ENCODE measurements at regions not wholly inside any gene's neighbourhood (a gene's known extent, or its start where the extent isn't known, plus 50 kb on each side); places are given as distances from the start of the nearest gene placed in this dataset.

DNA sequence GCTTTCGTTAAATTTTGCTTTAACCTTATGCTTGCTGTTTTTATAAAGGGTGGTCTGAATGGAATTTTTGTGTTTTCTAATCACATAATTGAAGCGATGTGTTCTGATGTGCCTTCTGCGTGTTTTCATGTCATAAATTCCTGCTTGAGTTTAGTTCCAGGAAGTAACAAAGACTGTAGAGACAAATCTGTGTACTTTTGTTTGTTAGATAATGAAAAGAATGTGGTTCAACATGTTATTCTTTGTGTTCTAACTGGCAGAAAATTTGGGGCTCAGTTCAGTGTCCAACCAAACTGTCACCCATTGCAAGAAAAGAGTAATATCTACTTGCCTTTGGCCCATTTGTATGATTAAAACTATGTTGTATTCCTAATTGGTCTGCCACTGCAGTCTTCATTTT is 324.0 kb downstream of the DIPK2A start (continued):
- TF ChIP-seq REST (IDR thresholded peaks at IDR 0.05; ENCODE audit: unreplicated experiment) = no peak
- no peak for TF ChIP-seq EZH2 (IDR thresholded peaks at IDR 0.05; ENCODE audit: low read depth, unreplicated experiment)
- TF ChIP-seq, protein P1, sequence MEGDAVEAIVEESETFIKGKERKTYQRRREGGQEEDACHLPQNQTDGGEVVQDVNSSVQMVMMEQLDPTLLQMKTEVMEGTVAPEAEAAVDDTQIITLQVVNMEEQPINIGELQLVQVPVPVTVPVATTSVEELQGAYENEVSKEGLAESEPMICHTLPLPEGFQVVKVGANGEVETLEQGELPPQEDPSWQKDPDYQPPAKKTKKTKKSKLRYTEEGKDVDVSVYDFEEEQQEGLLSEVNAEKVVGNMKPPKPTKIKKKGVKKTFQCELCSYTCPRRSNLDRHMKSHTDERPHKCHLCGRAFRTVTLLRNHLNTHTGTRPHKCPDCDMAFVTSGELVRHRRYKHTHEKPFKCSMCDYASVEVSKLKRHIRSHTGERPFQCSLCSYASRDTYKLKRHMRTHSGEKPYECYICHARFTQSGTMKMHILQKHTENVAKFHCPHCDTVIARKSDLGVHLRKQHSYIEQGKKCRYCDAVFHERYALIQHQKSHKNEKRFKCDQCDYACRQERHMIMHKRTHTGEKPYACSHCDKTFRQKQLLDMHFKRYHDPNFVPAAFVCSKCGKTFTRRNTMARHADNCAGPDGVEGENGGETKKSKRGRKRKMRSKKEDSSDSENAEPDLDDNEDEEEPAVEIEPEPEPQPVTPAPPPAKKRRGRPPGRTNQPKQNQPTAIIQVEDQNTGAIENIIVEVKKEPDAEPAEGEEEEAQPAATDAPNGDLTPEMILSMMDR (conservative IDR thresholded peaks at IDR 0.05; ENCODE audit: low read depth in 2 of 2) = no peak
- TF ChIP-seq CREB1 (CRISPR knock-in tag; IDR thresholded peaks at IDR 0.05; ENCODE audit: low read depth) = no peak
- TF ChIP-seq, protein P2, sequence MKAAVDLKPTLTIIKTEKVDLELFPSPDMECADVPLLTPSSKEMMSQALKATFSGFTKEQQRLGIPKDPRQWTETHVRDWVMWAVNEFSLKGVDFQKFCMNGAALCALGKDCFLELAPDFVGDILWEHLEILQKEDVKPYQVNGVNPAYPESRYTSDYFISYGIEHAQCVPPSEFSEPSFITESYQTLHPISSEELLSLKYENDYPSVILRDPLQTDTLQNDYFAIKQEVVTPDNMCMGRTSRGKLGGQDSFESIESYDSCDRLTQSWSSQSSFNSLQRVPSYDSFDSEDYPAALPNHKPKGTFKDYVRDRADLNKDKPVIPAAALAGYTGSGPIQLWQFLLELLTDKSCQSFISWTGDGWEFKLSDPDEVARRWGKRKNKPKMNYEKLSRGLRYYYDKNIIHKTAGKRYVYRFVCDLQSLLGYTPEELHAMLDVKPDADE (IDR thresholded peaks at IDR 0.05) = no peak
- no peak for TF ChIP-seq POLR2AphosphoS5 (IDR thresholded peaks at IDR 0.05; ENCODE audit: low read depth)
- TF ChIP-seq EZH2phosphoT487 (IDR thresholded peaks at IDR 0.05; ENCODE audit: unreplicated experiment) = no peak

GRCh38 chr3:144296808-144297207 is 325.2 kb downstream of the DIPK2A start:
- no peak overlapping the region for H3K4me3 ChIP-seq
- no peak overlapping the region for H3K27ac Mint-ChIP-seq
- H3K9me2 ChIP-seq (ENCODE audit: insufficient read depth) = no peaks in the 10 kb centered on the region
- H3K27ac ChIP-seq (ENCODE audit: low read depth) = no peak overlapping the region
- no peaks in the 10 kb centered on the region for H3K36me3 Mint-ChIP-seq (ENCODE audit: low read depth)
- H3K4me2 ChIP-seq = no peak overlapping the region
- H4K20me1 ChIP-seq (replicated peaks; ENCODE audit: insufficient read depth) = no peaks in the 10 kb centered on the region
- H3K79me2 ChIP-seq (replicated peaks; ENCODE audit: insufficient read depth) = no peaks in the 10 kb centered on the region
- H3K27me3 ChIP-seq (ENCODE audit: insufficient read depth) = no peaks in the 10 kb centered on the region
- H3K9me3 Mint-ChIP-seq = no peaks in the 10 kb centered on the region
- H3K4me1 Mint-ChIP-seq = no peaks in the 10 kb centered on the region; the same call in 2 of the 3 replicates
- H2AFZ ChIP-seq = no peak overlapping the region
- peaks cover 2% of the 10 kb centered on the region for H3K27me3 Mint-ChIP-seq (ENCODE audit: insufficient read depth, low read depth, poor library complexity)
- H3F3A ChIP-seq (replicated peaks; ENCODE audit: low read depth) = no peaks in the 10 kb centered on the region
- DNase-seq (ENCODE audit: low spot score) (no peak), ATAC-seq (no peak)
- H3K4me1 ChIP-seq (ENCODE audit: insufficient read depth) = no peaks in the 10 kb centered on the region
- no peak overlapping the region for H3K4me3 Mint-ChIP-seq
- no peaks in the 10 kb centered on the region for H3K36me3 ChIP-seq (ENCODE audit: insufficient read depth)
- TF ChIP-seq, protein P3, sequence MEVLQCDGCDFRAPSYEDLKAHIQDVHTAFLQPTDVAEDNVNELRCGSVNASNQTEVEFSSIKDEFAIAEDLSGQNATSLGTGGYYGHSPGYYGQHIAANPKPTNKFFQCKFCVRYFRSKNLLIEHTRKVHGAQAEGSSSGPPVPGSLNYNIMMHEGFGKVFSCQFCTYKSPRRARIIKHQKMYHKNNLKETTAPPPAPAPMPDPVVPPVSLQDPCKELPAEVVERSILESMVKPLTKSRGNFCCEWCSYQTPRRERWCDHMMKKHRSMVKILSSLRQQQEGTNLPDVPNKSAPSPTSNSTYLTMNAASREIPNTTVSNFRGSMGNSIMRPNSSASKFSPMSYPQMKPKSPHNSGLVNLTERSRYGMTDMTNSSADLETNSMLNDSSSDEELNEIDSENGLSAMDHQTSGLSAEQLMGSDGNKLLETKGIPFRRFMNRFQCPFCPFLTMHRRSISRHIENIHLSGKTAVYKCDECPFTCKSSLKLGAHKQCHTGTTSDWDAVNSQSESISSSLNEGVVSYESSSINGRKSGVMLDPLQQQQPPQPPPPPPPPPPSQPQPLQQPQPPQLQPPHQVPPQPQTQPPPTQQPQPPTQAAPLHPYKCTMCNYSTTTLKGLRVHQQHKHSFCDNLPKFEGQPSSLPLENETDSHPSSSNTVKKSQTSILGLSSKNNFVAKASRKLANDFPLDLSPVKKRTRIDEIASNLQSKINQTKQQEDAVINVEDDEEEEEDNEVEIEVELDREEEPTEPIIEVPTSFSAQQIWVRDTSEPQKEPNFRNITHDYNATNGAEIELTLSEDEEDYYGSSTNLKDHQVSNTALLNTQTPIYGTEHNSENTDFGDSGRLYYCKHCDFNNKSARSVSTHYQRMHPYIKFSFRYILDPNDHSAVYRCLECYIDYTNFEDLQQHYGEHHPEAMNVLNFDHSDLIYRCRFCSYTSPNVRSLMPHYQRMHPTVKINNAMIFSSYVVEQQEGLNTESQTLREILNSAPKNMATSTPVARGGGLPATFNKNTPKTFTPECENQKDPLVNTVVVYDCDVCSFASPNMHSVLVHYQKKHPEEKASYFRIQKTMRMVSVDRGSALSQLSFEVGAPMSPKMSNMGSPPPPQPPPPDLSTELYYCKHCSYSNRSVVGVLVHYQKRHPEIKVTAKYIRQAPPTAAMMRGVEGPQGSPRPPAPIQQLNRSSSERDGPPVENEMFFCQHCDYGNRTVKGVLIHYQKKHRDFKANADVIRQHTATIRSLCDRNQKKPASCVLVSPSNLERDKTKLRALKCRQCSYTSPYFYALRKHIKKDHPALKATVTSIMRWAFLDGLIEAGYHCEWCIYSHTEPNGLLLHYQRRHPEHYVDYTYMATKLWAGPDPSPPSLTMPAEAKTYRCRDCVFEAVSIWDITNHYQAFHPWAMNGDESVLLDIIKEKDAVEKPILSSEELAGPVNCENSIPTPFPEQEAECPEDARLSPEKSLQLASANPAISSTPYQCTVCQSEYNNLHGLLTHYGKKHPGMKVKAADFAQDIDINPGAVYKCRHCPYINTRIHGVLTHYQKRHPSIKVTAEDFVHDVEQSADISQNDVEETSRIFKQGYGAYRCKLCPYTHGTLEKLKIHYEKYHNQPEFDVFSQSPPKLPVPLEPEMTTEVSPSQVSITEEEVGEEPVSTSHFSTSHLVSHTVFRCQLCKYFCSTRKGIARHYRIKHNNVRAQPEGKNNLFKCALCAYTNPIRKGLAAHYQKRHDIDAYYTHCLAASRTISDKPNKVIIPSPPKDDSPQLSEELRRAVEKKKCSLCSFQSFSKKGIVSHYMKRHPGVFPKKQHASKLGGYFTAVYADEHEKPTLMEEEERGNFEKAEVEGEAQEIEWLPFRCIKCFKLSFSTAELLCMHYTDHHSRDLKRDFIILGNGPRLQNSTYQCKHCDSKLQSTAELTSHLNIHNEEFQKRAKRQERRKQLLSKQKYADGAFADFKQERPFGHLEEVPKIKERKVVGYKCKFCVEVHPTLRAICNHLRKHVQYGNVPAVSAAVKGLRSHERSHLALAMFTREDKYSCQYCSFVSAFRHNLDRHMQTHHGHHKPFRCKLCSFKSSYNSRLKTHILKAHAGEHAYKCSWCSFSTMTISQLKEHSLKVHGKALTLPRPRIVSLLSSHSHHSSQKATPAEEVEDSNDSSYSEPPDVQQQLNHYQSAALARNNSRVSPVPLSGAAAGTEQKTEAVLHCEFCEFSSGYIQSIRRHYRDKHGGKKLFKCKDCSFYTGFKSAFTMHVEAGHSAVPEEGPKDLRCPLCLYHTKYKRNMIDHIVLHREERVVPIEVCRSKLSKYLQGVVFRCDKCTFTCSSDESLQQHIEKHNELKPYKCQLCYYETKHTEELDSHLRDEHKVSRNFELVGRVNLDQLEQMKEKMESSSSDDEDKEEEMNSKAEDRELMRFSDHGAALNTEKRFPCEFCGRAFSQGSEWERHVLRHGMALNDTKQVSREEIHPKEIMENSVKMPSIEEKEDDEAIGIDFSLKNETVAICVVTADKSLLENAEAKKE (CRISPR knock-in tag; IDR thresholded peaks at IDR 0.05) = no peak
- no peak for TF ChIP-seq EZH2 (IDR thresholded peaks at IDR 0.05; ENCODE audit: low read depth, unreplicated experiment)
- TF ChIP-seq, protein P1 (conservative IDR thresholded peaks at IDR 0.05; ENCODE audit: low read depth in 2 of 2) = no peak
- no peak for TF ChIP-seq EZH2phosphoT487 (IDR thresholded peaks at IDR 0.05; ENCODE audit: unreplicated experiment)
